Small intestine (tissue), 7 donors: ENCODE measurements at regions not wholly inside any gene's neighbourhood (a gene's known extent, or its start where the extent isn't known, plus 50 kb on each side); places are given as distances from the start of the nearest gene placed in this dataset.
A peak's percentile ranks its signal among the peaks of the same experiment; 100 is the strongest.
"Not testable (repeated sequence)": the region's sequence is repeated elsewhere in the genome, so short reads cannot be mapped to it uniquely, and the experiment has no call there.

Experiments used
- DNase-seq, 2 donors: peaks; one replicate each; pipeline versions ENCODE4 v3.0.0 to v3.0.0-alpha.2; 2013
- FAIRE-seq: peaks from 2 replicates; lab custom pipeline; 2012; peaks lifted over from hg19 to GRCh38; lab: Jason Lieb, UNC
- H3K27ac ChIP-seq, 3 donors: one replicate each; pipeline ENCODE4 v1.5.1; 2013; ENCODE audit warnings: low read length in 2 of 3, mild to moderate bottlenecking in 2 of 3, control low read depth in 1 of 3, inconsistent platforms in 1 of 3, low read depth in 1 of 3, moderate library complexity in 1 of 3
- H3K27me3 ChIP-seq, 3 donors: one replicate each; pipeline ENCODE4 v1.6.1; 2013; ENCODE audit warnings: low read length in 3 of 3, inconsistent platforms in 1 of 3; ENCODE audit not compliant: control insufficient read depth in 3 of 3, insufficient read depth in 3 of 3
- H3K36me3 ChIP-seq, 3 donors: one replicate each; pipeline ENCODE4 v1.6.1; 2013; ENCODE audit warnings: low read length in 3 of 3, inconsistent platforms in 1 of 3, low read depth in 1 of 3, mild to moderate bottlenecking in 1 of 3, moderate library complexity in 1 of 3; ENCODE audit not compliant: control insufficient read depth in 3 of 3, insufficient read depth in 2 of 3
- H3K4me1 ChIP-seq, 3 donors: one replicate each; pipeline ENCODE4 v1.6.1; 2013; ENCODE audit warnings: low read length in 2 of 3, inconsistent platforms in 1 of 3, low read depth in 1 of 3, mild to moderate bottlenecking in 1 of 3, moderate library complexity in 1 of 3; ENCODE audit not compliant: control insufficient read depth in 3 of 3, insufficient read depth in 2 of 3
- H3K4me3 ChIP-seq, 3 donors: one replicate each; pipeline ENCODE4 v1.5.1; 2013; ENCODE audit warnings: low read length in 3 of 3, control low read depth in 1 of 3, inconsistent platforms in 1 of 3, low read depth in 1 of 3, mild to moderate bottlenecking in 1 of 3, moderate library complexity in 1 of 3
- H3K9me3 ChIP-seq, 2 donors: one replicate each; pipeline ENCODE4 v1.6.1; 2013; ENCODE audit warnings: low read depth in 1 of 2, low read length in 1 of 2; ENCODE audit not compliant: control insufficient read depth in 2 of 2, insufficient read depth in 1 of 2
- WGBS, 3 donors: extraction: QIAGEN DNeasy Blood & Tissue Kit; methylation state at CpG; one replicate each; pipeline ENCODE4 v1.1.7; 2013; 5-methylcytosine and 5-hydroxymethylcytosine counted together
- donor health status: healthy with polysubstance abuse.
- donor health status: control.
- donor health status: control.
- donor health status: Bipolar disorder and iron deficiency.
- donor health status: healthy.

DNA sequence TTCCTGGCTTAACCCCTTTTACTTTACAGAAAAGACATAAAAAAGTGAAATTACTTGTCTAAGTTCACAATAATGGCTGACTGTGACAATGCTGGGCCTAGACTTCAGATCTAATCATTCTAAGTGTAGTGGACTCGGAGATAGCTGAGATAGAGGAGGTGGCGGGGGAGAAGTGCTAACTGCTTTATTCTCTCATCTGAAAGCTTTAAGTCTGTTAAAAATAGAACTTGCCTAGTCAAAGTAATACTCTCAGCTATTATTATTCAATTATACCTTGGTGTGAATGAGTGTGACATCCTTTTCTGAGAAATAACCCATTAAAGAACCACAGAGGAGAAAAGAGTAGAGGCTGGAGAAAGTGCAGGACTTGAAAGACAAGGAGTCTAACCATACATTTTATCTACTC lies 96.1 kb upstream of the OLIG2 start:
- H3K4me3 ChIP-seq: no peak overlapping the region
- H3K4me1 ChIP-seq: no peaks in the 10 kb centered on the region
- DNase-seq: no peak
- FAIRE-seq: no peak
- no peaks in the 10 kb centered on the region for H3K9me3 ChIP-seq
- 68 to 83% (median 75%) methylated on average over 2 of the region's 2 CpGs for WGBS, 3 donors
- no peak overlapping the region for H3K27ac ChIP-seq
- H3K27me3 ChIP-seq: no peaks in the 10 kb centered on the region
- no peaks in the 10 kb centered on the region for H3K36me3 ChIP-seq

DNA sequence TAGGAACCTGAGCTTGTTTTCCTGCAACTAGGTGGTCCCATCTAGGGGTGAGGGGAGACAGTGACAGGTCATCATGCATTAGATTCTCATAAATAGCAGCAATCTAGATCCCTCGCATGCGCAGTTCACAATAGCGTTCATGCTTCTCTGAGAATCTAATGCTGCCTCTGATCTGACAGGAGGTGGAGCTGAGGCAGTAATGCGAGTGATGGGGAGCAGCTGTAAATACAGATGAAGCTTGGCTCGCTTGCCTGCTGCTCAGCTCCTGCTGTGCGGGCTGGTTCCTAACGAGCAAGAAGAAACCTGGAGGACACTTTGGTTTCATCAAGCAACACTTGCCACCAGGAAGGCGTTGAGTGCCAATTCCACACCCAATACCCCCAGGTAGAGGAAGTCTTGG lies 95.1 kb upstream of the OLIG2 start:
- 69 to 85% (median 83%) methylated on average over 8 of the region's 8 CpGs for WGBS, 3 donors
- Histone ChIP-seq H3K4me1 (no peaks in the 10 kb centered on the region), H3K36me3 (no peaks in the 10 kb centered on the region), H3K27me3 (no peaks in the 10 kb centered on the region), H3K9me3 (no peaks in the 10 kb centered on the region), H3K27ac (no peak overlapping the region), H3K4me3 (no peak overlapping the region)
- no peak for DNase-seq
- no peak for FAIRE-seq

DNA sequence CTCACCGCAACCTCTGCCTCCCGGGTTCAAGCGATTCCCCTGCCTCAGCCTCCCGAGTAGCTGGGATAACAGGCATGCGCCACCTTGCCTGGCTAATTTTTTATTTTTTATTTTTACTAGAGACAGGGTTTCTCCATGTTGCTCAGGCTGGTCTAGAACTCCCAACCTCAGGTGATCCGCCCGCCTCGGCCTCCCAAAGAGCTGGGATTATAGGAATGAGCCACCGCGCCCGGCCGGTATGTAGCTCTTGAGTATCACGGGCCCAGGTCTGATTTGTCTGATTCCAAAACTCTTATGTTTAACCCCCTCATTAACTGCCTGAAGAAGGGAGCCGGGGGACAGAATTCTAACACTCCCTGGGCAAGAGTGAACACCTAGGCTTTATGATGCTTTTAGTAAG lies 91.7 kb upstream of the OLIG2 start:
- H3K27me3 ChIP-seq, H3K27ac ChIP-seq, H3K4me1 ChIP-seq, FAIRE-seq, H3K4me3 ChIP-seq, DNase-seq, H3K9me3 ChIP-seq, H3K36me3 ChIP-seq: not testable (repeated sequence)
- 93 to 95% (median 95%) methylated on average over 14 of the region's 14 CpGs for WGBS, 3 donors

DNA sequence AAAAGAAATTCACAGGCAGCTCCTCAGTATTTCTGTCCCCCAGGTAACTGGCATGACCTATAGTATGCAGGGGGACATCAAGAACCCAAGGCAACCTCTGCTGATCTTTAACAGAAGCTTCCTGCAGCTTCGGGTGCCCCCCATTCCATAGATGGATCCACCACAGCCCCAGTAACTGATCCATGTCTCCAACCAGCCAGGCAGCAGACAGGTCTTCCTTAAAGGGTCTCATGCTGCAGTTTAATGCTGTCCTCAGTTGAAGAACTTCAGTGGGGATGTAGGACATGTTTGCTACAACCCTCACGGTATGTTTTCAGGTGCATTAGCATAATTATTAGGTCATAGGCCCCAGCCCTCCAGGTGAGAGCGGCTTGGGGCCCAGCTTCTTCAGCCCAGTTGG lies 90.9 kb upstream of the OLIG2 start:
- peaks cover 0 to 2% of the 10 kb centered on the region in 2 donors for H3K9me3 ChIP-seq
- no peak overlapping the region for H3K4me3 ChIP-seq
- FAIRE-seq (no peak), DNase-seq (no peak)
- 75 to 85% (median 79%) methylated on average over 3 of the region's 3 CpGs for WGBS, 3 donors
- H3K27ac ChIP-seq: no peak overlapping the region
- peaks cover 0 to 4% (median 0%) of the 10 kb centered on the region in 3 donors for H3K27me3 ChIP-seq
- no peaks in the 10 kb centered on the region for H3K36me3 ChIP-seq
- H3K4me1 ChIP-seq: no peaks in the 10 kb centered on the region

DNA sequence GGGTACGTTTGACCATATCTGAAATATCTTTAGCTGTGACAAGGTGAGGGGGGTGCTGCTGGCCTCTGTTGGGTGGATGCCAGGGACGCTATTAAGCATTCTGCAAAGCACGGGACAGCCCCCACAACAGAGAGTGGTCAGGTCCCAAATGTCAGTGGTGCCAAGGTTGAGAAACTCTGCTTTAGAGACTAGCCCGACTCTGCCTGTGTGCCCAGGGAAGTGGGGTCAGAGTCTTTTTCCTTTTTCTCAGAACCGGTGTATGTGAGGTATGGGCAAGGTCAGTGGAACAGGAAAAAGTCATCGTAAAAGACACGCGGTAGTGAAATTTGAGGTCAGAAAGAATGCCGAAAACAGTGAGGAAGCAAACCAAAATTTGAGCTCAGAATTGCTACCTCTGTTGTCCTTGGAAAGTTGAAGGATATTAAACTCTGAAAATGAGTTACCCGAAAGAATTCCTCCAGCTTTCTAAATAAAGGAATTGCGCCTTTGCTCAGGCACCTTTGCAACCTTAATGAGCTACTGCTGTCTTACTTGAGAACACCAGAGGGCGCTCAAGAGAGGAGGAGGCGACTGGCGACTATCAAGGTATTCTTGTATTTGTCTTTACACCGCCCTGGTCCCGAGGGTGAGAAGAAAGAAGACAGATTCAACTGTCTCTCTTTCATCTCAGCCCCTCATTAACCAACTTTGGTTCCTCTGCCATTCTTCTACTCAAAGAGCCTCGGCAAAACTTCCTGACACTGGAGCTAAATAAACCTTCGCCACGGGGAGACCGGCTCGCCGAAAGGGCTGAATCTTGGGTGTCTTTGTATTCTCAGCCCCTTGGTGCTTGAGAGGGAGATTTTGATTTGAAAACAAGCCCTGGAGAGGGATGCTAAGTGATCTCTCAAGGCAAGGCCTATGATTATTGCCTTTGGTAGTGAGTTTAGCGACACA lies 85.4 kb upstream of the OLIG2 start:
- Histone ChIP-seq H3K4me1 (no peaks in the 10 kb centered on the region), H3K9me3 (peaks cover 0 to 2% of the 10 kb centered on the region in 2 donors), H3K27ac (no peak overlapping the region), H3K36me3 (no peaks in the 10 kb centered on the region), H3K4me3 (no peak overlapping the region), H3K27me3 (peaks cover 0 to 4% (median 0%) of the 10 kb centered on the region in 3 donors)
- 44 to 52% (median 48%) methylated on average over 23 of the region's 23 CpGs for WGBS, 3 donors
- peak; percentile 56 to 63 for DNase-seq
- no peak for FAIRE-seq

DNA sequence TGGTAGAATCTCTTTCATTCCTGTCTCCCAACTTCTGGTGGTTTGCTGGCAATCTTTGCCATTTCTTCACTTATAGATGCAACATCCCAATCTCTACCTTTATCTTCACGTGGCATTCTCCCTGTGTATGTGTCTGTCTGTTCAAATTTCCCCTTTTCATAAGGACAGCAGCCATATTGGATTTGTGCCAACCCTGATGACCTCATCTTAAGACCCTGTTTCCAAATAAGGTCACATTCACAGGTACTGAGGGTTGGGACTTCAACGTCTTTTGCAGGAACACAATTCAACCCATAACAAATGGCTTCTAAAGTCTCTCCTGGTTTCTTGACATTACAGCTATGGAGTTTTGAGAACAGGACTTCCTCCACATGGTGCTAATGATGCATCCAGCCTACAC lies 84.5 kb upstream of the OLIG2 start:
- no peak overlapping the region for H3K27ac ChIP-seq
- no peak overlapping the region for H3K4me3 ChIP-seq
- no peaks in the 10 kb centered on the region for H3K4me1 ChIP-seq
- DNase-seq (no peak), FAIRE-seq (no peak)
- peaks cover 0 to 2% of the 10 kb centered on the region in 2 donors for H3K9me3 ChIP-seq
- no peaks in the 10 kb centered on the region for H3K36me3 ChIP-seq
- peaks cover 0 to 4% (median 0%) of the 10 kb centered on the region in 3 donors for H3K27me3 ChIP-seq
- WGBS, 3 donors: 66 to 80% (median 78%) methylated on average over 2 of the region's 2 CpGs

DNA sequence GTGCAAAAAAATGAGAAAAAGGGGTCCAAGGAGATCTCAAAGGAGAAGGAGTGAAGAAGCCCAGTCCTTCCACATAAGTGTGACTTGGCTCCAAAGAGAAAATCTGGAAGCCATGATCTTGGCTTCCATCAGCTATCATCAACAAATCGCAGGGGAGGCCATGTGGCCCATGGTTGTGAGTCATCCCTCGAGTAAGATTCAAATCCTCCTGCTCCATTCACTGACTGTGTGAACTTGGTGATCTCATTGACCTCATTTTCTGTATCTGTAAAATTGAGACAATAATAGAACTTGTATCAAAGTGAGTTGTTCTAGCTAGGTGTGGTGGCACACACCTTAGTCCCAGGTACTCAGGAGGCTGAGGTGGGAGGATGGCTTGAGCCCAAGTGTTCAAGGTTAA lies 79.1 kb upstream of the OLIG2 start:
- DNase-seq (no peak), FAIRE-seq (no peak)
- H3K9me3 ChIP-seq: no peaks in the 10 kb centered on the region
- no peaks in the 10 kb centered on the region for H3K36me3 ChIP-seq
- no peaks in the 10 kb centered on the region for H3K4me1 ChIP-seq
- peaks cover 0 to 5% (median 0%) of the 10 kb centered on the region in 3 donors for H3K27me3 ChIP-seq
- 47 to 76% (median 64%) methylated on average over 2 of the region's 2 CpGs for WGBS, 3 donors
- H3K4me3 ChIP-seq: no peak overlapping the region
- no peak overlapping the region for H3K27ac ChIP-seq

DNA sequence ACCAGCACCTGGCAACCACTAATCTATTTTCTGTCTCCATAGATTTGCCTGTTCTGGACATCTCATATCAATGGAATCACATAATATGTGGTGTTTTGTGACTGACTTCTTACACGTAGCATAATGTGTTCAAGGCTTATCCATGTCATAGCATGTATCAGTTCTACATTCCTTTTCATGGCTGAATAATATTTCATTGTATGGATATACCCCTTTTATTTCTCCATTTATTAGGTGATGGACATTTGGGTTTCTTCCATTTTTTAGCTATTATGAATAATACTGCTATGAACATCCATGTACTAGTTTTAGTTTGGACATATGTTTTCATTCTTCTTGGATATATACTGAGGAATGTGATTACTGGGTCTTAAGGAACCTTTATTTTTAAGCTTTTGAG lies 78.0 kb upstream of the OLIG2 start:
- WGBS, 3 donors: 72 to 86% (median 80%) methylated on average over 1 of the region's 1 CpG

More for the DNA sequence above, 78.0 kb upstream of the OLIG2 start:
- Histone ChIP-seq H3K9me3 (no peaks in the 10 kb centered on the region), H3K27ac (no peak overlapping the region), H3K36me3 (no peaks in the 10 kb centered on the region), H3K4me1 (no peaks in the 10 kb centered on the region), H3K4me3 (no peak overlapping the region), H3K27me3 (peaks cover 0 to 9% (median 0%) of the 10 kb centered on the region in 3 donors)
- FAIRE-seq (no peak), DNase-seq (no peak)
